Right atrium auricular region (tissue), 2 donors: ENCODE measurements at regions not wholly inside any gene's neighbourhood (a gene's known extent, or its start where the extent isn't known, plus 50 kb on each side); places are given as distances from the start of the nearest gene placed in this dataset.

Experiments
- DNase-seq: peaks from one replicate; pipeline ENCODE4 v3.0.0-alpha.2; 2019; ENCODE audit warnings: low spot score
- H3K27ac ChIP-seq, 2 donors: fragments of 200-600 bp; sonication (generic); 1 replicate in 1 of 2; 2 replicates in 1 of 2; pipeline ENCODE4 v1.5.1; 2016 to 2019
- H3K27me3 ChIP-seq, 2 donors: fragments of 200-600 bp; sonication (generic); one replicate each; pipeline versions ENCODE4 v1.5.1 to v1.6.0; 2017 to 2019
- H3K36me3 ChIP-seq: fragments of 200-600 bp; sonication (generic); one replicate; pipeline ENCODE4 v1.5.1; 2016
- H3K4me1 ChIP-seq, 2 donors: fragments of 200-600 bp; sonication (generic); one replicate each; pipeline versions ENCODE4 v1.5.1 to v1.6.0; 2017 to 2019
- H3K4me3 ChIP-seq, 2 donors: fragments of 200-600 bp; sonication (generic); 1 replicate in 1 of 2; 2 replicates in 1 of 2; pipeline ENCODE4 v1.5.1; 2017 to 2019; ENCODE audit warnings: mild to moderate bottlenecking in 1 of 2, moderate library complexity in 1 of 2
- H3K9me3 ChIP-seq, 2 donors: fragments of 200-600 bp; sonication (generic); one replicate each; pipeline ENCODE4 v1.5.1; 2019
- CTCF ChIP-seq, 2 donors: fragments of 200-600 bp; sonication (generic); IDR thresholded peaks; one replicate each; pipeline ENCODE4 v1.5.1; 2019; ENCODE audit warnings: antibody characterized with exemption in 2 of 2

- no peak for TF ChIP-seq CTCF (IDR thresholded peaks at IDR 0.05)
- Histone ChIP-seq H3K9me3 (peaks cover 0 to 4% of the 10 kb centered on the region in 2 donors), H3K27me3 (no peaks in the 10 kb centered on the region), H3K27ac (no peak overlapping the region), H3K4me1 (no peaks in the 10 kb centered on the region), H3K36me3 (no peaks in the 10 kb centered on the region), H3K4me3 (no peak overlapping the region)
- DNase-seq, result no peak
Measured at GRCh38 chr15:60077581-60078359, 73.7 kb downstream of the FOXB1 start.

- Histone ChIP-seq H3K27ac (no peak overlapping the region), H3K36me3 (no peaks in the 10 kb centered on the region), H3K9me3 (no peaks in the 10 kb centered on the region), H3K4me1 (no peaks in the 10 kb centered on the region), H3K27me3 (no peaks in the 10 kb centered on the region), H3K4me3 (no peak overlapping the region)
- DNase-seq, result no peak
- no peak for TF ChIP-seq CTCF (IDR thresholded peaks at IDR 0.05)
Measured at GRCh38 chr15:60079210-60079609, 75.1 kb downstream of the FOXB1 start.

DNA sequence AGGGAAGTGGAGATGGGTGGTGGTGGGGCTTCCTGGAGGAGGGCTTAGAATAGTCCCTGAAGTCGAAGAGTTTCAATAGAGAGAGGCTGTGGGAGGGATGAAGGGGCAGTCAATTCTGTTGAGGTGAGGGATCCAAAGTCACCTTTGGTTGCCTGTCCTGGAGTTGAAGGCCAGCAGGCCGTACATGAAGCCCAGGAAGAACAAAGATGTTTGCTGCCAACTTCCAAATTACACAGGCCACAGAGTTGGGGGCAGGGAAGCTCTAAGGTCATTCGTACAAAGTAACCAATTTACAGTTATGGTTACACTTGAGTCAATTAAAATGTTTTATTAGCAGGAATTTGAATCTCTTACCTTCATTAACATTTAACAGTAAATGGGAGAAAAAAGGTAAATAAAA is 77.9 kb downstream of the FOXB1 start:
- no peak for DNase-seq
- H3K4me3 ChIP-seq, result no peak overlapping the region
- H3K27ac ChIP-seq, result no peak overlapping the region
- no peaks in the 10 kb centered on the region for H3K27me3 ChIP-seq
- H3K9me3 ChIP-seq, result no peaks in the 10 kb centered on the region
- H3K4me1 ChIP-seq, result no peaks in the 10 kb centered on the region
- TF ChIP-seq CTCF (IDR thresholded peaks at IDR 0.05), result no peak
- H3K36me3 ChIP-seq, result no peaks in the 10 kb centered on the region

- TF ChIP-seq CTCF (IDR thresholded peaks at IDR 0.05), result no peak
- DNase-seq, result no peak
- H3K27ac ChIP-seq, result no peak overlapping the region
- no peaks in the 10 kb centered on the region for H3K9me3 ChIP-seq
- no peaks in the 10 kb centered on the region for H3K27me3 ChIP-seq
- no peaks in the 10 kb centered on the region for H3K4me1 ChIP-seq
- H3K36me3 ChIP-seq, result no peaks in the 10 kb centered on the region
- no peak overlapping the region for H3K4me3 ChIP-seq
Measured at GRCh38 chr15:60083318-60083717, 79.2 kb downstream of the FOXB1 start.

GRCh38 chr15:60086681-60087429 is 82.7 kb downstream of the FOXB1 start:
- H3K27me3 ChIP-seq, result no peaks in the 10 kb centered on the region

More at GRCh38 chr15:60086681-60087429, 82.7 kb downstream of the FOXB1 start:
- H3K9me3 ChIP-seq, result no peaks in the 10 kb centered on the region
- H3K4me1 ChIP-seq, result no peaks in the 10 kb centered on the region
- H3K4me3 ChIP-seq, result no peak overlapping the region
- TF ChIP-seq CTCF (IDR thresholded peaks at IDR 0.05), result no peak
- no peak overlapping the region for H3K27ac ChIP-seq
- no peaks in the 10 kb centered on the region for H3K36me3 ChIP-seq
- no peak for DNase-seq
